GM06990 (cell line): ENCODE measurements at regions not wholly inside any gene's neighbourhood (a gene's known extent, or its start where the extent isn't known, plus 50 kb on each side); places are given as distances from the start of the nearest gene placed in this dataset.

ENCODE experiments used
- DNase-seq: peaks from one replicate; pipeline ENCODE4 v3.0.0-alpha.2; 2011; ENCODE audit not compliant: insufficient read length; ENCODE audit errors: extremely low read depth
- H3K27me3 ChIP-seq: replicated peaks from 2 replicates; pipeline ENCODE4 v1.6.0; 2011; ENCODE audit warnings: low read length; ENCODE audit not compliant: control insufficient read depth, insufficient read depth
- H3K36me3 ChIP-seq: 2 replicates; pipeline ENCODE4 v1.5.1; 2011; ENCODE audit warnings: low read length; ENCODE audit not compliant: control insufficient read depth, insufficient read depth
- H3K4me3 ChIP-seq: replicated peaks from 2 replicates; pipeline ENCODE4 v1.5.1; 2011; ENCODE audit warnings: low read depth, mild to moderate bottlenecking, control low read depth, low read length
- CTCF ChIP-seq: IDR thresholded peaks from 2 replicates; pipeline ENCODE4 v1.5.1; 2011; ENCODE audit warnings: low read length, control low read depth, mild to moderate bottlenecking, inconsistent platforms; ENCODE audit not compliant: insufficient read depth, poor library complexity, severe bottlenecking

DNA sequence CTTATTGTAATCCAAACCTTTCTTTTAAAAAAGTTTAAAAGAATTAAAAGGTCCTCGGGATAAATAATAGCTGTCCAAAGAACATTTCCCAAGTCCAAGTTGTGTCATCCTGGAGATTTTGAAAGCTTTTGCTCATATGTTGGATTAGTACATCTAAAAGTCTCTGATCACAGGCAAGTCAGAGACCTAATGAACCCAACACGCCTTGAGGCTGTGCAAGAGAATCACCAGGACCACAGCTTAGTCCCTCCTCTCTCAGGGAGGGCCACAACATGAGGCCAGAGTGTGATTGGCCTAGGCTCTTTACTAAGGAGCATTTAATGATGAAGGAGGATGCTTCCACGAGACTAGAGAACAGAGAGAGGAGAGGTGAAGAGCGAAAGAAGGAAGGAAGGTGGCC lies 98.7 kb upstream of the OR5AK2 start:
- no peak for DNase-seq
- no peaks in the 10 kb centered on the region for H3K27me3 ChIP-seq
- no peak for TF ChIP-seq CTCF
- no peaks in the 10 kb centered on the region for H3K36me3 ChIP-seq
- no peak overlapping the region for H3K4me3 ChIP-seq

DNA sequence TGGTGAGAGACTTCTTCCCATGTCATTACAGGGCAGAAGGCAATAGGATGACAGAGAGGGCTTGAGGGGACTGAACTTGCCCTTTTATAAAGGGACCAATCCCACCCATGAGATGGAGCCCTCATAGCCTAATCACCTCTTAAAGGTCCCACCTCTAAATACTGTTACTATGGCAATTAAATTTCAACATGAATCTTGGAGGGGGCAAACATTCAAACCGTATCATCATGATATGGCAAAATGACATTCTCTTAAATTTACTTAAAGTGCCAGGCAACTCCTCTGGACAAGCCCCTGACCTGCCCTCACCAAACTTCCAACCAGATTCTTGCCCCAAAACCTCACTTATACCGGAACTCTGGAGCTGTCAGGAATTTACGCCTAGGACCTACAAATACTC lies 100.8 kb upstream of the OR5AK2 start:
- no peaks in the 10 kb centered on the region for H3K36me3 ChIP-seq
- no peak overlapping the region for H3K4me3 ChIP-seq
- DNase-seq = no peak
- TF ChIP-seq CTCF = no peak
- H3K27me3 ChIP-seq = no peaks in the 10 kb centered on the region

DNA sequence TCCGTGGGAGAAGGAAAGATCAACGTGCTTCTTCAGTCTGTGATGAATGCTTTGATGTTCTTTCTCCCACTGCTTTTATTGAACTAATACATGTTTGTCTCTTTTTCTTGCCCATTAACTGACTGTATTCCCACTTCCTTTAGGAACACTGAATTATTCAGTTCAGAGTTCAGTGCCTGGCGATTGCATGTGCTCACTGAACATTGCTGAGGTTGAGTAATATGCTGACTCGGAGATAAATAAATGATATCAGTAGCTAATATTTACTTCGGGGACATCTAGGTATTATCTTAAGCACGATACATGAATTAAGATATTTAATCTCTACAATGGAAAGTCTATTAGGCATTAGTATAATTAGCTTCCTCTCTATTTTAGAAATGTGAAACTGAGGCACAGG lies 102.3 kb upstream of the OR5AK2 start:
- DNase-seq = no peak
- Histone ChIP-seq H3K27me3 (no peaks in the 10 kb centered on the region), H3K36me3 (no peaks in the 10 kb centered on the region), H3K4me3 (no peak overlapping the region)
- TF ChIP-seq CTCF = no peak

DNA sequence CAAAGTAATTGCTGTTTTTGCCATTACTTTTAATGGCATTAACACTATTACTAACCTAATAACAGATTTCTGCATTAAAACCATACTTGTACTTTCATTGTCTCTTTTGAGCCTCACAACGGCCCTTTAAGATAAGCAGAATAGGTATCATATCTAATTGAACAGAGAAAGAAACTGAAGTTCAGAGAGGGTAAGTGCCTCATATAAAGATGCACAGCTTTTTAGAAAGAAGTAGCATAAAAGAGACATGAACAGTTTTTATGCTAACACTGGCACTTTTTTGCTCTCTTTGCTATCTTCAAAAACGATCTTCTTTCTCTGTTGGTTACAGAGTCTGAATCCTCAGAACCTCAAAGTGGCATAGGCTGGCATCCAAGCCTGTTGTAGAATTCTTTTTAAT lies 102.9 kb upstream of the OR5AK2 start:
- Histone ChIP-seq H3K27me3 (no peaks in the 10 kb centered on the region), H3K4me3 (no peak overlapping the region), H3K36me3 (no peaks in the 10 kb centered on the region)
- no peak for DNase-seq
- TF ChIP-seq CTCF = no peak

- TF ChIP-seq CTCF = no peak
- no peak for DNase-seq
- H3K27me3 ChIP-seq = no peaks in the 10 kb centered on the region
- no peaks in the 10 kb centered on the region for H3K36me3 ChIP-seq
- no peak overlapping the region for H3K4me3 ChIP-seq
Measured at GRCh38 chr11:56885177-56885576, 103.5 kb upstream of the OR5AK2 start.

GRCh38 chr11:56883371-56883987 lies 105.2 kb upstream of the OR5AK2 start:
- Histone ChIP-seq H3K27me3 (no peaks in the 10 kb centered on the region), H3K36me3 (no peaks in the 10 kb centered on the region), H3K4me3 (no peak overlapping the region)
- no peak for DNase-seq
- TF ChIP-seq CTCF = no peak
